HG03442 (cell line): ENCODE measurements at regions not wholly inside any gene's neighbourhood (a gene's known extent, or its start where the extent isn't known, plus 50 kb on each side); places are given as distances from the start of the nearest gene placed in this dataset.

ENCODE experiments used
- ATAC-seq: cut with Tn5 transposase; IDR thresholded peaks from one replicate; pipeline ENCODE4 v1.9.1; 2021; ENCODE audit warnings: mild to moderate bottlenecking, moderate library complexity; ENCODE audit not compliant: unreplicated experiment

GRCh38 chr17:5784791-5785190, 200.5 kb upstream of the NLRP1 start:
- no peak for ATAC-seq

GRCh38 chr17:5785338-5785737, 201.0 kb upstream of the NLRP1 start:
- ATAC-seq, result no peak

GRCh38 chr17:5785867-5786509, 201.7 kb upstream of the NLRP1 start:
- ATAC-seq, result peak; percentile 60

DNA sequence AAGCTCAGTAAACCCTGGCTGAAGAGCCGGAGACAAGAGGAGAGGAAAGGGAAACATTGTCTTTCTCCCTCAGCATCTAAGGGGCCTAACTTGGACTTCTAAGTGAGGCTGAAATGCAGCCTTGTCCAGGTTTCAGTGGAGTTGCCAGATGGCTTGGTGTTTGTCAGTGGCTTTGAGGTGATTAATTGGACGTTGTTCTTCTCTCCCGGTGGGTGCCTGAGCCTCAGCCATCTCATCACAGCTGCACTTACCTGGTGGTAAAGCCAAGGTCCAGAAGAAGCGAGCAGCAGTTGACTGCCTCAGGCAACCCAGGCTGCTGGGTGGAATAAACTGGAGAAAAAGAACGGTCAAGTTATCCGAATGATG, 202.2 kb upstream of the NLRP1 start:
- no peak for ATAC-seq

DNA sequence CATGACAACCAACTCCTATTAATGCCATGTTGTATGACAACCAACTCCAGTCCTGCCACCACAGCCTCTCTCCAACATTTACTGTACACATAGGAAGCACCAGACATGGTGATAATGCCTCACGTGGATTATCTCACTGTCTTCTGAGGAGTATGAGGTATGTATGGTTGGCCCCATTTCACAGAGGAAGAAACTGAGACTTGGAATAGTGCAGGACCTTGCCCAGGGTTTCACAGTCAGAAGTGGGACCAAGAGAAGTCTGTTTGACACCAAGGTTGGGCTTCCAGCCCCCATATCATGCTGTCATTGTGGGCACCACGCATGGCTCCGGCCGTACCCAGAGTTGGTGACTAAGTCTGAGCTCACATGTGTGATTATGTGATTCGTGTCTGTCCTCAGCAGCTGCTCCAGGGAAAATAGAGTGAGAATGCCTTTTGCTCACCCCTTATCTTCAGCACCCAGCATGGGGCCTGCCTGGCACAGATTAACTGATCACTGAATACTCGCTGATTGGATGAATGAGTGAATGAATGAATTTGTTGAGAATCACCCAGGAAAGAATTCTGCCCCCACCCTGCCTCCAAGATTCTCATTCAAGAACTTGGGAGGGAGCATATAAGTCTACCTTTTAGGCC, 204.1 kb upstream of the NLRP1 start:
- ATAC-seq, result no peak

DNA sequence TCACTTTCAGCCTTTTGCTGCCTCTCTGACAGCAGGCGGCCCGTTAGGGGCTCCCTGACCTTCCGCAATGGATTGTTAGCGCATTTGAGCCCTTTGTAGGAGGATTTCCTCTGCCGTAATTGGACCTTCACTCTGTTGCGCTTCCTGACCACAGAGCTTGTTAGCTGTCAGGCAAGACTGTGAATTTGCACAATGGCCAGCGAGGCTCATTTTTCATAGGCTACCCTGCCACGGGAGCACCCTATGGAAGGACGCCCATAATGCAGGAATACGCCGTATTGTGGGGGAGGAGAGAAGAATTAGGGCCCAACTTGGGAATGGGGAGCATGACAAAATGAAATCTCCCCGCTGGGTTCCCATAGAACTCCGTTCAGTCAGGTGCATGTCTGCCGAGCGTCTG, 205.2 kb upstream of the NLRP1 start:
- no peak for ATAC-seq

DNA sequence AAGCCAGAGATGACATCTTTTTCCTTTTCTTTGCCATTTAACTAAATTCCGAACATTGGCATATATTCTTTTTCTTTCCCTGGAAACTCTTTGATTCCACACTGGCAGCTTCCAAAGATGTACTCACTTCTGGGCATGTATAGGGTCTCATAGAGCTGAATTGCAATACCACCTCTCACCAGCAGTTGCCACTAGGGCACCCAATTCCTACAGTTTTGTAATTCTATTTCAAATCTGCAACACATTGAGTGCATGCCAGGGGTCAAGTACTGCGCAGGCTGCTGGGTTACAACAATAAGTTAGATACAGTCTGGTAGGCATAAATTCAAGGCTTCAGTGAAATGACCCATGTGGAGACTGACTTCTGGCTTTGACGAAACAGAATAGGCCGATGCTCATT, 208.8 kb upstream of the NLRP1 start:
- ATAC-seq, result no peak

DNA sequence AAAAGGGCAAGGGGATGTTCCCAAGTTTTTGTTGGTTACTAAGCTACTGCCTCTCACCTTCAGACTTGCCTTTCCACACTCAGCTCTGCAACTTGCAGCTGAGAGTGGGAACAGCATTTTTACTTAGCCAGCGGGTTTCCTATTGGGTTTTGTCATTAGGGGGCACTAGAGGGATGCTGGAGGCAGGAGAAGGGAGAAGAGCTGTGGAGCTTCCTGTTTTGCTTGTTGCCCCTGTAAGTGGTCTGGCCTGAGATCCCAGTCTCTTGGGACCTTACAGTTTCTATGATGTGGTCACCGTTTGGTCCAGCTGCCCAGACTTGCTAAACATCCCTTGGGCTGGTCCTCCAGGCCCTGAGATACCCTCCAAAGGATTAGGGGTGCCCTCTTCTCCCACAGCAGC, 209.6 kb upstream of the NLRP1 start:
- no peak for ATAC-seq

- no peak for ATAC-seq
These were observed 210.1 kb upstream of the NLRP1 start for GRCh38 chr17:5794385-5794784.

DNA sequence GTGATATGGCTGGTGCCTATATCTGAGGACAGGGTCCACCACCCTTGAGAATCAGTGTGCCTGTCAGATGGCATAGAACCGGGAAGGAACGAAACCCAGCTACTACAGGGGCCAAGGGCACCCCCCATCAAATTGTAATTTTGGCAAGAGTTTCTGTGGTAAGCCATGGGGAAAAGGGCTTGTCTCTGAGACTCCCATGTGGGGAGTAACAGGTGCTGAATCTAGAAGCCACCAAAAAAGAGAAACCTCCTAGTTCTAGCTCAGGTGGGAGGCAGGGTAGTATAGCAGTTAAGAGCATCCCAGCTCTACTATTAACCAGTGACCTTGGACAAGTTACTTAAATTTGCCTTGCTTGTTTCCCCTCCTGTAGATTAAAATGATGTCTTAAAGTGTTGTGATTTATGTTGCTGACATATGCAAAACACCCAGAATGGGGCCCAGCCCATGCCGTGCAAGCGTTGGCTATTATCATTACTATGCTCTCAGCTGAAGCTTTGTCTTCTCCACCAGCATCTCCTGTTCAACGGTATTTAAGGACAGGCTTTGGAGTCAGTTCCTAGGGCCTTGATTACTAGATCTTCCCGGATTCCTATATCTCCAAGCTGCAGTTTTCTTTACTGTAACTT, 210.7 kb upstream of the NLRP1 start:
- no peak for ATAC-seq

- no peak for ATAC-seq
These were observed 213.2 kb upstream of the NLRP1 start for GRCh38 chr17:5797447-5798050.

DNA sequence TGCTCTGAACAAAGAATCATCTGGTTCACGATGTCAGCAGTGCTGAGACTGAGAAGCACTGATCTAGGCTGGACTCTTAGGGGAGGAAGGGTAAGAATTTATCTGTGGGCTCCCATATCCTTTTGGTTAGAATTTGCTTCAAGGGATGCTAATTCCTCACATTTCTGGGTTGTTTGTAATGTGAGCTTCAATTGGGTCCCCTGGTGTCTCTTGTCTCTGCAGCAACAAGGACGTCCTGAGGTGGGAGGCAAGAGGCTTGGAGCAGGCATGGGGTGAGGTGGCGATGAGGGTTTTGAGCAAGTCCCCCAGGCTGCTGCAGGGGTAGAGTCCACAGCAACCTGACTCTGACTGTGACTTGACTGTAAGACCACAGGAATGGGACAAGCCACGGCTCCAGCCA, 213.8 kb upstream of the NLRP1 start:
- no peak for ATAC-seq

GRCh38 chr17:5800131-5800530, 215.8 kb upstream of the NLRP1 start:
- ATAC-seq, result no peak

DNA sequence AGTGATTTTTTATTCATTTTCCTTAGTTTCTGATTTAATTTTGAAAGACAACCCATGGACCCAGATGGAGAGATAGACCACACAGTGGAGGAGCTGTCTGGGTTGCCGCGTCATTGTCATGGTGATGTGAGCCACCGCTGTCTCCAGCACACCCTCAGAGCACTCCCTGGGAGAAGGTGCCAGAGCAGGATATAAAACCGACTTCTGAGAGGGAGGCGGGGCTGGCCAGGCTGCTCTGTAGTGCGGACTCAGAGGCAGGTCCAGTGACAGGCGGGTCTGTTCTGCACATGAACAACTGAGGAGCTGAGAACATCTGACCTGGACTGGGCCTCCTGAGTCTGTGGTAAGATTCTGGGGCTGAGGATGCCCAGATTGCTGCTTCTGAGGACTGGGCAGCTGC, 216.3 kb upstream of the NLRP1 start:
- ATAC-seq, result no peak

GRCh38 chr17:5804251-5804650, 219.9 kb upstream of the NLRP1 start:
- no peak for ATAC-seq

GRCh38 chr17:5809056-5809455, 224.7 kb upstream of the NLRP1 start:
- ATAC-seq, result no peak

DNA sequence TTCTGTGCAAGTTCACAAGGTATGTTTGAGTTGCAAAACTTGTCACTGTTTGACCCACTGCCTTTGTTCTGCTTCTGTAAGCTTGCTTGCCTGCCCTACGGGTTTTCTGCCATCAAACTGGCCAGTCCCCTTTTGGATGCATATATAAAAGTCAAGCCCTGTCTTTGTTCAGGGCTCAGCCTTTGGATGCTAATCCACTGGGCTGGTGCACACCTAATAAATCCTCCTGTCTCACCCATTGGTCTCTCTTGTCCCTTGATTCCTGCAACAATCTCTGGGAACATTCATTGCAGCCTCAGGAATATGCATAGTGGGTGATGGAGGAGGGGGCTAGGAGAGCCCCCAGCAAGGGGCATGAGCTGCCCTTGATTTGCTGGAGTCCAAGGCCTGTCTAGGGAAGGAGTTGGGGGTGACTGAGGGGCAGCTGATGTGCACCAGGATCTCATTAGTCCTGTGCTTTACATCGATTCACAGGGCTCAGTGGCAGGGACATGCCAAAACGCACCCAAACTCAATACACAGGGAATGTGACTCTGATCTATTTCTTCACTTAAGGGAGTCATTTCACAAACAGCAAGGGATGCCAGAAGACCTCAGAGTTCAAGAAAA, 225.4 kb upstream of the NLRP1 start:
- no peak for ATAC-seq

GRCh38 chr17:5812590-5812989, 228.3 kb upstream of the NLRP1 start:
- ATAC-seq, result no peak

DNA sequence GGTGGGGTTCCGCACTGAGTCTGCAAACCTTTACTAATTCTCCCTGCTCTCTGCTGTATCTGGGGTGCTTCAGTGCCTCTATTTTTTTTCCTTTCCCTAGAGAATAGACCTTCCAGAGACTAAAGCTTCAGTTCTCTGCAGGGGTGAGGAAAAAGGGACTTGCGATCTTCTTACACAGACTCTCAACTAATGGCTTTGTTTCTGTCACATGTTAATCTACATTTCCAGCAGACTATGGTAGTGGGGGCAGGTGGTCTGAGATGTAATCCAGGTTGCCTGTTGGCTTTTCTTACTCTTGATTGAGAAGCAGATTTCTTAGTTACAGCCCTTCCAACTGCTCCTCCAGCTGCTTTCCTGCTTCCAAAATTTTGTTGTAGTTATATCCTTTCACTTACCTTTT, 229.0 kb upstream of the NLRP1 start:
- no peak for ATAC-seq

DNA sequence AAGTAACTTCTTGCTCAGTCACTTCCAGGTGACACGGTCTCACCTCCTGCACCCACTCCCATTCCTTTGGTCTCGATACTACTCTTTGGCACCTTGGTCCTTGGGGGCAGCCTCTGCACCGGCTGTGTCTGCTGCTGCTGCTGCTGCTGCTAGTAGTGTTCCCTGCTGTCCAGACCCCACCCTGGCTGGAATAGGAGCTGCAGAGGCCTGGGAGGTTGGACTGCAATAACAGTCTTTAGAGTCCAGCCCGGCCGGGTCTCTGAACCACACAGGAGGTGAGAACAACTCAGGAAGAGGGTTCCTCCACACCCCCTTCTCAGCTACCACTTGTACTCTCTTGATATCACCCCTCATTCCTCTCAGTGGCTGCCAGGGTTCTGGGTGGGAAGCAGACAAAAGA, 231.1 kb upstream of the NLRP1 start:
- no peak for ATAC-seq

DNA sequence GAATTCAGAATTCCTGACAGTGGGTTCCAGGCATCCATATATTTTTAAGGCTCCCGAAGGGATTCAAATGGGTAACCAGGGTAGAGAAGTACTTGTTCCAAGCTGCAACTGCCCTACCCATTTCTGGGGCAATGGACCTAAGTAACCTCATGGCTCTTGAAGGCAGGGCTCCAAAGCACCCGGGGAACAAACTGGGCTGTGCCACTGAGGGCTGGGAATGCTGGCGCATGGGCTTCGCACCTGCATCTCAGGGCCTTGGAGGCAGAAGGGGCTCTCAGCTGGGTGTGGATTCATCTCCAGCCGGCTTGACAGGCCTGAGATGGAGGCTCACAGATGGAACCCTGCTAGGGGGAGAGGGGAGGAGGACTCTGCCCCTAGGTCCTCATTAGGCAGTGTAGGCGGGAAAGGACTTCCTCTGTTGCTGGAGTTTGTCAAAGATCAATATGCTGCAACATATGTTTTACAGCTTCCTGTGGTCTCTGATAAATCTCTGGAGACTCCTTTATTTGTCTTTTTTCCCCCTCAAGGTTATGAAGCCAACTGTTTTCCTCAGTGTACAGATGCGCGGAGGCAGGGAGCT, 232.3 kb upstream of the NLRP1 start:
- no peak for ATAC-seq
